ENCODE measurements at regions not wholly inside any gene's neighbourhood (a gene's known extent, or its start where the extent isn't known, plus 50 kb on each side); places are given as distances from the start of the nearest gene placed in this dataset.

DNA sequence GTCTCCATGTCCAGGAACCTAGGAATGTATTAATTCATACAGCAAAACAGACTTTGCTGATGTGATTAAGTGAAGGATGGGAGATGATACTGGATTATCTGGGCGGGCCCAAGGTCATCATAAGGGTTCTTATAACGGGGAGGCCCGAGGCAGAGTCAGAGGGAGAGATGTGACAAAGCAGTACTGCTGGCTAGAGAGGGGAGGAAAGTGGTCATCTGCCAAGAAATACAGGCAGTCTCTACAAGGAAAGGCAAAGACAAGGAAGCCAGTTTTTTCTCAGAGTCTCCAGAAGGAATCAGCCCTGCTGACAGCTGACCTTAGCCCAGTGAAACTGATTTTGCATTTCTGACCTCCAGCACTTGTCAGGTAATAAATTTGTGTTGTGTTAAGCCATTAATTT, 66.2 kb upstream of the CORO2B start:
- TF ChIP-seq, protein P1, sequence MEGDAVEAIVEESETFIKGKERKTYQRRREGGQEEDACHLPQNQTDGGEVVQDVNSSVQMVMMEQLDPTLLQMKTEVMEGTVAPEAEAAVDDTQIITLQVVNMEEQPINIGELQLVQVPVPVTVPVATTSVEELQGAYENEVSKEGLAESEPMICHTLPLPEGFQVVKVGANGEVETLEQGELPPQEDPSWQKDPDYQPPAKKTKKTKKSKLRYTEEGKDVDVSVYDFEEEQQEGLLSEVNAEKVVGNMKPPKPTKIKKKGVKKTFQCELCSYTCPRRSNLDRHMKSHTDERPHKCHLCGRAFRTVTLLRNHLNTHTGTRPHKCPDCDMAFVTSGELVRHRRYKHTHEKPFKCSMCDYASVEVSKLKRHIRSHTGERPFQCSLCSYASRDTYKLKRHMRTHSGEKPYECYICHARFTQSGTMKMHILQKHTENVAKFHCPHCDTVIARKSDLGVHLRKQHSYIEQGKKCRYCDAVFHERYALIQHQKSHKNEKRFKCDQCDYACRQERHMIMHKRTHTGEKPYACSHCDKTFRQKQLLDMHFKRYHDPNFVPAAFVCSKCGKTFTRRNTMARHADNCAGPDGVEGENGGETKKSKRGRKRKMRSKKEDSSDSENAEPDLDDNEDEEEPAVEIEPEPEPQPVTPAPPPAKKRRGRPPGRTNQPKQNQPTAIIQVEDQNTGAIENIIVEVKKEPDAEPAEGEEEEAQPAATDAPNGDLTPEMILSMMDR (IDR thresholded peaks at IDR 0.05): no peak
- TF ChIP-seq POLR2A (IDR thresholded peaks at IDR 0.05): no peak
